Glomerular visceral epithelial cell (primary cell): ENCODE measurements at regions not wholly inside any gene's neighbourhood (a gene's known extent, or its start where the extent isn't known, plus 50 kb on each side); places are given as distances from the start of the nearest gene placed in this dataset.

Experiments used
- DNase-seq: peaks from one replicate; pipeline ENCODE4 v3.0.0-alpha.2; 2016; ENCODE audit errors: extremely low spot score

DNA sequence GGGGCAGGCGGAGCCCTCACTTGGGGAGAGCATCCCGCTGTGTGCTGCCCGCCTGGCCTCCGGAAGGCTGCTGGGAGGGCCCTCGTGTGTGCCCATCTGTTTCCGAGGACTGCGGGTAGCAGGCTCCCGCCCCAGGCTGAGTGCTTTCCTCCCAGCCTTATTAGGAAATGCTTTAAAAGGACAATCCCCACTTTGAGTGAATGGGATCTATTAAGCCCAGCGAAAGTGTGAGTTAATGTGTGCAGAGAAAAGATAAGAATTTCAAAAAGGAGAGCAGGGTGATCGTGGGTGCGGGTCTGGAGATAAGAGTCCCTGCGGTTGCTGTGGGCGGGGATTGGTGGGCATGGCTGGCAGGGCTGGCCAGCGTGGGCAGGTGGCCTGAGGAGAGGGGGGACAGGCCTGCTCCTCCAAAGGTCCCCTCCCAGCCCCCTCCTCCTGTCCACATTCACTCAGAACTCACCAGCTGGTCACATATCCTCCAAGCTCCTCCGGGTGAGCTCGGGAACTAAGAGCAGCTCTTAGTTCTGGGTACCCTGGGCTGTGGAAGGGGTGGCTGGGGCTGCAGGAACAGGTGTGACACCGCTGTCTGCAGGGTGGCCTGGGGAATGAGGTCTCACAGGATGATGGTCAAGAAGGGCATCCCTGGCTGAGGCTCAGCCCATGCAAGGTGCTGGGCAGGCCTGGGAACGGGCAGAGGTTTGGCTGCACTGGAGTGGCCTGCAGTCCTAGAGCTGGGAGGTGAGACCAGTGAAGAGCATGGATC lies 1260.3 kb downstream of the BRD1 start:
- DNase-seq = no peak

- no peak for DNase-seq
These were observed 1260.9 kb downstream of the BRD1 start for GRCh38 chr22:48566741-48567140.

- no peak for DNase-seq
These were observed 1261.7 kb downstream of the BRD1 start for GRCh38 chr22:48565901-48566501.

GRCh38 chr22:48564995-48565394 lies 1262.7 kb downstream of the BRD1 start:
- no peak for DNase-seq

- no peak for DNase-seq
These were observed 1263.7 kb downstream of the BRD1 start for GRCh38 chr22:48563966-48564330.

GRCh38 chr22:48563118-48563965 lies 1264.3 kb downstream of the BRD1 start:
- no peak for DNase-seq

DNA sequence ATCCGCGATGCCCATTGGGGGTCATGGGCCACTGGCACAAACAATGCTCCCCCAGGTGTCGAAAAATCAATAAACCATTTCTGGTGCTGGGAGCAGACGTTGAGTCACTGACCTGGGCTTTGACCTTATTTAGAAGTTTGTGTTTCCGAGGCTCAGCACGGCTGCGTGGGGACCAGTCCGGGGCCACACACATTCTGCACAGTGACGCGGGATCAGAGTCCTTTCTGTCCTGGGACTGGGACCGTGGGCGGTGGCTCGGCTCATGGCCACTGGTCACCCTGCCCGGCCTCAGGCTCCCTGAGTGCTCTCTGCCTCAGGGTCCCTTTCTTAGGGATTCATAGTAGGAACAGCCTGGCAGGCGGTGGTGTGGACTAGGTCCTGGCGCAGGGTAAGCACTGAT lies 1266.0 kb downstream of the BRD1 start:
- DNase-seq = no peak

DNA sequence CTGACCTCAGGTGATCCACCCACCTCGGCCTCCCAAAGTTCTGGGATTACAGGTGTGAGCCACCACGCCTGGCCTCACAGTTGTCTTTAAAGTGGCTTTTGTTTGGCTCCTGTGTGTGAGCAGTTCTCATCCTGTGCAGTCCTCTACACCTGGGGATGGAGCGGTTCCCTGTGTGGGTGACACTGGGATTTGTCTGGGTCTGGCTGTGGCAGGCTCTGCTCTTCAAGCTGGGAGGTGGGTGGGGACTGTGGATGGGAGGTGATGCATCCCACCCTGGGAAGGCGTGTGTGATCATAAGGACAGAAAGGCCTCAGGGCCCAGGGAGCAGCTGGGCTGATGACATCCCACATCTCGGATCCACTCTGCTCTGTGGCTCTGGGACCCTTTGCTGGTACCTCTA lies 1266.8 kb downstream of the BRD1 start:
- DNase-seq = no peak

DNA sequence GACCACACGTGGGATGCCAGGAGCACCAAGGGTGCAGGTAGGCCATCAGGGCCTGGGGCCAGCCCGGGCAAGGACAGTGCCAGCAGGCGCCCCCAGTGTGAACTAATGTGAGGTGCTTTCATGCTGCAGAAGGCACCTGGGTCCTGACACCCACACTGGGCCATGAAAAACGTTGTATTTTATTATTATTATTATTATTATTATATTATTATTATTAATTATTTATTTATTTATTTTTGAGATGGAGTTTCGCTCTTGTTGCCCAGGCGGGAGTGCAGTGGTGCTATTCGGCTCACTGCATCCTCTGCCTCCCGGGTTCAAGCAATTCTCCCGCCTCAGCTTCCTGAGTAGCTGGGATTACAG lies 1267.3 kb downstream of the BRD1 start:
- no peak for DNase-seq

- DNase-seq = no peak
These were observed 1267.9 kb downstream of the BRD1 start for GRCh38 chr22:48559647-48560388.

DNA sequence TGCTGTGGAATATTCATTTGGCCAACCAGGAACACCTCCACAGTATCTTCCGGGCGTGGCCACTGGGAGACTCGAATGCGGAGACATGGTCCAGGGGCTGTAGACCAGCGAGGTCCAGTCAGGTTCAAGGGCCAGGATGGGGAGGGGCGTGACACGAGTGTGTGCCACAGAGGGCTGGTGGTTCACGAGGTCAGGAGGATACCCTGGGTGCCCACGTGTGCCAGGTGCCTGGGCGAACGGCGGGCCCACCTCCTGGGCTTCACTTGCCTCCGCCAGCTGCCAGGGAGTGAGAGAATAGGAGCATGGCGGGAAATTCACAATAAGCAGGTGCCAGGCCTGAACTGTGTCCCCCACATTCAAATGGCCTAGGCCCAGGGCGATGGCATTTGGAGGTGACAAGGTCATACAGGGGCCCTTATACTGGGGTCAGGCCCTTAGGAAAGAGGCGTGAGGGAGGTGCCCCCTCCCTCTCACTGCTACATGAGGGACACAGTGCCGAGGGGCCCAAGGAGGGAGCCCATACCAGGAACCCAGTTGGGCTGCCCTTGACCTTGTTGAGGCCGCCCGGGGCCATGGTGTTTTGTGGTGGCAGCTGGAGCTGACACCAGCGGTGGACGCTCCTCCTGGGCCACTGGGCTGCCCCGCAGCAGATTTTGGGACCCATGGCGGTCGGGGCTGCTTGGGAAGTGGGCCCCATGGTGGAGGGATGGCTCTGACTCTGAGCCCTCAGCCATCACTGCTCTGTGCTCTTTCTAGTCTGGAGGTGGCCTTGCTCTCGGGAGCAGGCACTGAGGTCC lies 1268.9 kb downstream of the BRD1 start:
- DNase-seq = no peak

DNA sequence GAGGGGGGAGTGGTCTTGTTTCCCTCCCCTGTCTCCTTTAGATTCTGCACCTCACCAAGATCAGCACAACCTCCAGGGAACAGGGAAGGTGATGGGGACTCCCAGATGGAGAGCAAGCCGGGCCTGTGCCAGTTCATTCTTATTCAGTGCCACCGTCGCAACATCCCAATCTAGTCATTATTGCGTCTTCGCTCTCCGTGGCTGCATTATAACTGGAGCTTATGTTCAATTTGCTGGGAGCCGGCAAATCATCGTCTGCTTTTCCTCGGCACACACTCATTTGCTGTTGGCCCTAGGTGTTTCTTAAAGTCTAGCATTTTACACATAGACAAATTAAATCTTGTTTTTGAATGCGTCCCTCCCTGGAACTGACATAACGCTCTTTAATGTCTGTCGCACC lies 1269.7 kb downstream of the BRD1 start:
- no peak for DNase-seq

DNA sequence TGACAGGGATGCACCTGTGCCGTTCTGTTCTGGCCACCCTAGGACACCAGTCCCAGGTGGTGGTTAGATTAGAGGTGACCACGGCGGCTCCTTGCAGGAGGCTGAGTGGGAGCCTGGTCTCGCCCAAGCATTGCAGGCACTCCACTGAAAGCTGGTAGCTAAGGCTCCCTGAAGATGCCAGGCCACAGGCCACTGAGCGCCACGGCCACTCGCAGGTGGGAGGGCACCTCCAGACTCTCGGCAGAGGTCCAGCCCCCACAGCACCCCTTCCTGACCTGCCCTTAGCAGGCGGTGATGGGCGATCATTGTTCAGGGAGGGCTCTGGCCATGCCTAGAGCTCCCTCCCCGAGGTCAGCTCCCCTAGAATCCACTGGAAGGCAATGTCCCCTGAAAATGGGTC lies 1270.2 kb downstream of the BRD1 start:
- no peak for DNase-seq

GRCh38 chr22:48556751-48557150 lies 1270.9 kb downstream of the BRD1 start:
- no peak for DNase-seq

GRCh38 chr22:48556222-48556621 lies 1271.5 kb downstream of the BRD1 start:
- DNase-seq = no peak

DNA sequence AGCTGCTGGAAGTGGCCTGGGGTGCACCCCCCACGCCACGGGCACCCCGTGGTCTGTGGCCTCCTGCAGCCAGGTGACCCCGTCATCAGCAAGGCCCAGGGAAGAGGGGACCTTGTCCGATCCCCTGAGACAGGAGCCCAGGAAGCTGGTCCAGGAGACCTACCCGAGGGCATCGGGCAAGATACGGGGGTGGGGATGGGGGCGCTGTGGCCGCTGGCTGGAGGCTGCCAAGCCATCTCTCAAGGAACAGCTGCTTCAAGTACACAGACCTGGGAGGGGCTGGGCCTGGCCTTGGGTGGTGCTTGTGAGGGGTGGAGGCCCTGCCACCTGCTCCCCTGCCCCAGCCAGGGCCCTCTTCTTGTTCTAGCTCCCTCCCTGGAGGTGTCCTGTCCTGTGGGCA lies 1272.1 kb downstream of the BRD1 start:
- no peak for DNase-seq

DNA sequence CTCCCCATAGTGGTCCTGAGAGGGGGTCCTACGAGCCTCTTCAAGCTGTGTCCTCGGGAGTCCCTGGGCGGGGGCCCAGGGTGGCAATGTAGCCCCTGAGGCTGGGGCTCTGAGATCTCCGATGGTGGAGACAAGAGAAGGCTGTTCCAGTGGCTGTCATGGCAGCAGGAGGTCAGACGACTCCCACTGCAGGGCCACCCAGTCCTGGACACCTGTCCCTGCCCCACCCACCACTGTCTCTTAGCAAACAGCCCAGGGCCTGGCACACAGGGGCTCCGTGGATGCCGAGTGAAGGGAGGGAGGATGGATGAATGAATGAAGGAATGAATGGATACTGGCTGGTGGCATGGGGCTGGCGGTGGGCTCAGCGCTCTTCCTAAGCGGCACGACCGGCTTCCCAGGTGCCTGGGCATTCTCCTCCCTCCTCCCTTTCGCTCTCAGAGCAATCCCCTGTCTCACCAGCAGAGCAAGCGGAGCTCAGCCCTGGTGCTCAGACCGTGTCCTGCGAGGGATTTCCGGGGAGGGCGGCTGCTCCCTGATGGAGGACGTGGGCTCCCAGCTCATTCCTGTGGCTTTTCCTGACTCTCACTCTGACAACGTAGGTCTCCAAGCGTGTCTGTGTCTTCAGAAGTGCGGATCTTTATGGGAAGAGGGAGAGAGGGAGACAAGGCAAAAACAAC lies 1272.6 kb downstream of the BRD1 start:
- no peak for DNase-seq

DNA sequence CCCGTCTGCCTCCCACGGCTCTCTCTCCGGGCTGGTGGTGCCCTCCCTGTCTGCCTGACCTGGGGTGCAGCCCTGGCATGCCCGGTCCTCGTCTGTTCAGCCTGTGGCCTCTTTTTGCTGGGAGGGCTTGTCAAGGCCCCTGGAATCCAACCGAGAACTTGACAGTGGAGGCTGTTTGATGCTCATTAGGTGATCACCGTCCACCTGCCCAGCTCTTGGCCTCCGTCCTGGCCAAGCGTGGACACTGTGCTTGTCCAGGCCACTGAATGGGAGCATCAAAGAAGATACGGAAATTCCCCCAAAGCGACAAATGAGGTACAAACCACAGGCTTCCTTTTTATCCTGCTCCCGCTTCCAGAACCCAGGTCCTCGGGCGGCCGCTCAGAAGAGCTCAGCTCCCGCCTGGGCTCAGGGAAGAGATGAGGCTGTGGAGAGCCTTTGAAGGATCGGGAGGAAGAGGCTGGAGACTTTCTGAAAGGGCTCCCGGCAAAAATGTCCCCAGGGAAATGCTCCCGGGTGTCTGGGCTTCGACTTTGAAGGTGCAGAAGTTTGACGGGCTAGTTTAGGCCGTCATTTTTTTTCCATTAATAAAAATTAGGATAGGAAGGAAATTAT lies 1273.9 kb downstream of the BRD1 start:
- DNase-seq = no peak

DNA sequence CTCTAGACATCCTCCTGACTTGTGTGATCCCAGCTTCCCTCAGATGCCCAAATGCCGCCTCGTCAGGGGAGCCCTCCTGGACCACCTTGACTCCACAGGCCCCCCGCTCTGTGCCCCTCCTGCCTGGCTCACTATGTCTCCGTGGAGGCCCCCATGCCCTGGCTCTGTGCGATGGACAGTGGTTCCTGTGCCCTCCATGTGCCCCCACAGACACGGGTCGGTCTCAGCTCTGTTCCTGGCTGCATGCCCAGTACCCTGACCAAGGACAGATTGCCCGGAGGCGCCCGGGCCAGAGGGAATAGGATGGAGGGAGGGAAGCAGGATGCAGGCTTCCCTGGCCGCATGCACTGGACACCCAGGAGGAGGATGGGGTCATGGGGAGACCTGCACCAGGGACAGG lies 1274.6 kb downstream of the BRD1 start:
- no peak for DNase-seq

GRCh38 chr22:48551716-48552268 lies 1275.9 kb downstream of the BRD1 start:
- no peak for DNase-seq
